ENCODE measurements at regions not wholly inside any gene's neighbourhood (a gene's known extent, or its start where the extent isn't known, plus 50 kb on each side); places are given as distances from the start of the nearest gene placed in this dataset.

DNA sequence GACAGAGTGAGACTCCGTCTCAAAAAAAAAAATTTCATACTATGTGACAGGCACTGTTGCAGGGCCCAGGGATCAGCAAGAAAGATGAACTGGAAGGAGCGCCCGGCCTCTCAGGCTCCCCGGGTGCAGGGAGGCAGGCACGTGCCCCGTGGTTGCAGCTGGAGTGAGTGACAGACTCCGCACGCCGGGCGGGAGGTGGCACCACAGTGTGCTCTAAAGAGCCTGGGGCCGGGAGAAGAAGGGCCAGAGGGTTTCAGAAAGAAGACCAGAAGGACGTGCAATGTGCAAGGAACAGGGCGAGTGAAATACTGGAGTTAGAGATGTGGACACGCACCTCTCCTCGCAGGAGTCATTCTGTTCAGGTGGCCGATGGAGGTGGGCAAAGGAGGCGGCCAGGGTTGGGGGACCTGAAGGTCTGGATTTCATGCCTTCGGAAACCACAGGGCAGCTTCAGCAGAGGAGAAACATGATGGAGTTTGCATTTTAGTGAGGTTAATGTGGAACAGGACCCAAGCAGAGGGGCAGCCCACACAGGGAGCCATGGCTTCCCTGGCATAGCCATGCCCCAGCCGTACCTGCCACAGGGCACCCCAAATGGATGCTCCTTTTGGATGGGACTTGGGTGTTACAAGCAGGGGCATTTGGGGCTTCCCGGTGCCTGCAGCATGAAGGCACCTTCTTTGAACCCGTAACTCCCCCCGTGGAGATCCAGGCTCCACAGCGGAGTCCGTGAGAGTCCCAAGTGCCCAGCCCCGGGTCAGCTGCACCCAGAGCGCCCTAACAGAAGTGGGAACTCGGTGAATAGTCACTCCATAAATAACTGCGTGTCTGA is 226.2 kb downstream of the ERMARD start:
- TF ChIP-seq, protein P1, sequence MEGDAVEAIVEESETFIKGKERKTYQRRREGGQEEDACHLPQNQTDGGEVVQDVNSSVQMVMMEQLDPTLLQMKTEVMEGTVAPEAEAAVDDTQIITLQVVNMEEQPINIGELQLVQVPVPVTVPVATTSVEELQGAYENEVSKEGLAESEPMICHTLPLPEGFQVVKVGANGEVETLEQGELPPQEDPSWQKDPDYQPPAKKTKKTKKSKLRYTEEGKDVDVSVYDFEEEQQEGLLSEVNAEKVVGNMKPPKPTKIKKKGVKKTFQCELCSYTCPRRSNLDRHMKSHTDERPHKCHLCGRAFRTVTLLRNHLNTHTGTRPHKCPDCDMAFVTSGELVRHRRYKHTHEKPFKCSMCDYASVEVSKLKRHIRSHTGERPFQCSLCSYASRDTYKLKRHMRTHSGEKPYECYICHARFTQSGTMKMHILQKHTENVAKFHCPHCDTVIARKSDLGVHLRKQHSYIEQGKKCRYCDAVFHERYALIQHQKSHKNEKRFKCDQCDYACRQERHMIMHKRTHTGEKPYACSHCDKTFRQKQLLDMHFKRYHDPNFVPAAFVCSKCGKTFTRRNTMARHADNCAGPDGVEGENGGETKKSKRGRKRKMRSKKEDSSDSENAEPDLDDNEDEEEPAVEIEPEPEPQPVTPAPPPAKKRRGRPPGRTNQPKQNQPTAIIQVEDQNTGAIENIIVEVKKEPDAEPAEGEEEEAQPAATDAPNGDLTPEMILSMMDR (IDR thresholded peaks at IDR 0.05; ENCODE audit: unreplicated experiment), result no peak
- Mint-ChIP-seq H3K36me3 (ENCODE audit: insufficient read depth, unreplicated experiment) (no peaks in the 10 kb centered on the region), H3K9me3 (ENCODE audit: low read depth, unreplicated experiment) (no peaks in the 10 kb centered on the region), H3K27ac (ENCODE audit: unreplicated experiment) (no peak overlapping the region), H3K4me3 (ENCODE audit: low read depth, unreplicated experiment) (no peak overlapping the region), H3K4me1 (ENCODE audit: low read depth, unreplicated experiment) (no peaks in the 10 kb centered on the region), H3K27me3 (ENCODE audit: unreplicated experiment) (peaks cover 73% of the 10 kb centered on the region)
- CTCF ChIA-PET, result no interaction called here
- intact Hi-C loops (cut with micrococcal nuclease; ENCODE audit: unreplicated experiment), result no loop called here
- no peak for DNase-seq
- no TSS peak for BruUV-seq (replicated peaks)

DNA sequence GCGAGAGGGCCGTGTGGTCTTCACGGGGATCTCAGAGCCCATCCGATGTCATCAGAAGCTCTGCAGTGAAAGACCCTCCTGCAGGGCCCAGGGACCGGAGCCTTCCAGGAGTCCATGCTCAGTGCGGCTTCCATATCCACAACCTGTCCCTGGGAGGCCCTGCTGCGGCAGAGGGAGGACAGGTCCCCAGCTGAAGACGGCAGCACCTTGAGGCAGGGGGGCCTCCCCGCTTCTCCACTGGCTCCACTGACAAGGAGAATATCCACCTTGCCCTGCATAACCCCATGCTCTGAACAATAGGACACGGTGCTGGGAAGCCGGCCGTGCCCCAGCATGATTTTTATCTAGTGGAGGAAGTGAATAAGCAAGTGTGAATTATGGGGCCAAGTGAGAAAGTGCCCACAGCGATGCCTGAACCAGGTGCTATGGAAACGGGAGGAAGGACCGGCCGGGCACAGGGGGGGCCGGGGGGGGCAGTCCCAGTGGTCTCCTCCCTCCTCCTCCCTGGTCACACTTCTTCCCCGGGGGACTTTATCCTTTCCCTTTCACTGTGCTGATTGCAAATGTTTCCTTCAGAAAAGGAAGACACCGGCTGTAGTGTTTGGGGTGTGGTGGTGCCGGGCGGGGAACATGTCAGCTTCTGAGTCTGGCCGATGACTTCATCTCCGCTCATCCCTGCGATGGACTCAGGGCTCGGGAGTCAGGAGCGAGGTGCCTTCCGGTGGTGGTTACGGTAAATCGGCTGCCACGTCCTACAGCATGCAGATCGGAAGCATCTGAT is 225.1 kb downstream of the ERMARD start:
- no TSS peak for BruUV-seq (replicated peaks)
- Mint-ChIP-seq H3K4me1 (ENCODE audit: low read depth, unreplicated experiment) (no peaks in the 10 kb centered on the region), H3K4me3 (ENCODE audit: low read depth, unreplicated experiment) (no peak overlapping the region), H3K27me3 (ENCODE audit: unreplicated experiment) (peaks cover 70% of the 10 kb centered on the region), H3K27ac (ENCODE audit: unreplicated experiment) (no peak overlapping the region), H3K9me3 (ENCODE audit: low read depth, unreplicated experiment) (no peaks in the 10 kb centered on the region), H3K36me3 (ENCODE audit: insufficient read depth, unreplicated experiment) (no peaks in the 10 kb centered on the region)
- intact Hi-C loops (cut with micrococcal nuclease; ENCODE audit: unreplicated experiment), result no loop called here
- CTCF ChIA-PET, result no interaction called here
- TF ChIP-seq, protein P1 (IDR thresholded peaks at IDR 0.05; ENCODE audit: unreplicated experiment), result no peak
- no peak for DNase-seq

DNA sequence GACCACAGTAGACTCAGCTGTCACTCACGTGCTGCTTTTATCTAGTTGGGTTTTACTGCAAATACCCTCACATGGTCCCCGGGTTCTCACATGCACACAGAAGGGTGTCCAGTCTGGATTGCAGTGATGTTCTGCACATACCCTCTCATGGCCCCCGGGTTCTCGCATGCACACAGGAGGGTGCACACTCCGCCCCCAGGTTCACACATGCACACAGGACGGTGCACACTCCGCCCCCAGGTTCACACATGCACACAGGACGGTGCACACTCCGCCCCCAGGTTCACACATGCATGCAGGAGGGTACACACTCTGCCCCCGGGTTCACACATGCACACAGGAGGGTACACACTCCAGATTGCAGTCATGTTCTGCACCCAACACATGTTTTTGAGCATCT is 224.3 kb downstream of the ERMARD start:
- Mint-ChIP-seq H3K36me3 (ENCODE audit: insufficient read depth, unreplicated experiment) (no peaks in the 10 kb centered on the region), H3K27ac (ENCODE audit: unreplicated experiment) (no peak overlapping the region), H3K4me3 (ENCODE audit: low read depth, unreplicated experiment) (no peak overlapping the region), H3K4me1 (ENCODE audit: low read depth, unreplicated experiment) (no peaks in the 10 kb centered on the region), H3K9me3 (ENCODE audit: low read depth, unreplicated experiment) (no peaks in the 10 kb centered on the region), H3K27me3 (ENCODE audit: unreplicated experiment) (peaks cover 66% of the 10 kb centered on the region)
- DNase-seq, result no peak
- CTCF ChIA-PET, result no interaction called here
- BruUV-seq (replicated peaks), result no TSS peak
- TF ChIP-seq, protein P1 (IDR thresholded peaks at IDR 0.05; ENCODE audit: unreplicated experiment), result no peak
- intact Hi-C loops (cut with micrococcal nuclease; ENCODE audit: unreplicated experiment), result no loop called here

DNA sequence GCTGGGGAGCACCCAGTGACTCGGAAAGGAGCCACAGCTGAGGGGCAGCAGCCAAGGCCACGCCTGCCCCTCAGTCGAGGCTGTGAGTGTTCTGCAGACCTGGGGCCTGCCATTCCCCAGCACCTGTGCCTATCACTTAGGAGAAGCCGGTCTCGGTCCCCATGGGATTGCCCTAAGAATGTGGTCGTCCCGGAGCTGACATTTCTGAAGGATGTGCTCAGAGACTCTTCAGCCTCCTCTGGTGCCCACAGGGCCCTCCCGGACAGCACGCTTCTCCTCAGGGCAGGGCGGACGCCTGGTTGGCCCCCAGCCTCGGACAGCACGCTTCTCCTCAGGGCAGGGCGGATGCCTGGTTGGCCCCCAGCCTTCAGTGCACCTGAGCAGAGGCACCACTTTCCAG is 223.9 kb downstream of the ERMARD start:
- Mint-ChIP-seq H3K36me3 (ENCODE audit: insufficient read depth, unreplicated experiment) (no peaks in the 10 kb centered on the region), H3K27ac (ENCODE audit: unreplicated experiment) (no peak overlapping the region), H3K27me3 (ENCODE audit: unreplicated experiment) (peaks cover 62% of the 10 kb centered on the region), H3K9me3 (ENCODE audit: low read depth, unreplicated experiment) (no peaks in the 10 kb centered on the region), H3K4me3 (ENCODE audit: low read depth, unreplicated experiment) (no peak overlapping the region), H3K4me1 (ENCODE audit: low read depth, unreplicated experiment) (no peaks in the 10 kb centered on the region)
- CTCF ChIA-PET, result no interaction called here
- no TSS peak for BruUV-seq (replicated peaks)
- no peak for DNase-seq
- intact Hi-C loops (cut with micrococcal nuclease; ENCODE audit: unreplicated experiment), result no loop called here
- TF ChIP-seq, protein P1 (IDR thresholded peaks at IDR 0.05; ENCODE audit: unreplicated experiment), result no peak
